ENCODE measurements at regions not wholly inside any gene's neighbourhood (a gene's known extent, or its start where the extent isn't known, plus 50 kb on each side); places are given as distances from the start of the nearest gene placed in this dataset.

DNA sequence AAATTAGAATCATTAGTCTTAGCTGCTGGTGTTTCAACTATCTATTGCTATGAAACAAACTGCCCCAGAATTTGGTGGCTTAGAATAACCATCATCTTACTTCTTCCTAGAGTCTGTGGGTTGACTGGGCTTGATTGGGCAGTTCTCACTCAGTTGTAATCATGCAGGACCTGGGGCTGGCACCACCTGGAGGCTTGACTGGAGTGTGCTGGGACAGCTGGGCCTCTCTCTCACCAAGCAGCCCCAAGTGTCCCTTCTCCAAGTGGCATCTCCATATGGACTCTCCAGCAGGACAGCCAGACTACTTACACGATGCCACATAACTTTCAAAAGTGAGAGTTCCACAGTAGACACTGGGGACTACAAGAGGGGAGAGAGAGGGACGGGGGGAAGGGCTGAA lies 140.3 kb upstream of the ATP1B1 start:
- intact Hi-C loops (cut with micrococcal nuclease), result no loop called here
- H3K9me3 Mint-ChIP-seq (ENCODE audit: unreplicated experiment), result no peaks in the 10 kb centered on the region
- ChIA-PET CTCF (interaction anchor here (0.6 to 0.7 kb wide), 2 partner anchors 11 to 262 kb away, joined by 3 read pairs; no protein-coding TSS in a partner anchor), POLR2A (no interaction called here)
- no peak for TF ChIP-seq CTCF (IDR thresholded peaks at IDR 0.05; ENCODE audit: unreplicated experiment)
- no peaks in the 10 kb centered on the region for H3K36me3 Mint-ChIP-seq (ENCODE audit: insufficient read depth, unreplicated experiment)
- BruUV-seq (replicated peaks), result no TSS peak
- no peak for DNase-seq (ENCODE audit: unreplicated experiment)
- H3K27ac Mint-ChIP-seq (ENCODE audit: low read depth, unreplicated experiment), result no peak overlapping the region
- H3K4me1 Mint-ChIP-seq (ENCODE audit: insufficient read depth, unreplicated experiment), result no peaks in the 10 kb centered on the region
- H3K27me3 Mint-ChIP-seq (ENCODE audit: insufficient read depth, unreplicated experiment), result no peaks in the 10 kb centered on the region
- no peak overlapping the region for H3K4me3 Mint-ChIP-seq (ENCODE audit: unreplicated experiment)

DNA sequence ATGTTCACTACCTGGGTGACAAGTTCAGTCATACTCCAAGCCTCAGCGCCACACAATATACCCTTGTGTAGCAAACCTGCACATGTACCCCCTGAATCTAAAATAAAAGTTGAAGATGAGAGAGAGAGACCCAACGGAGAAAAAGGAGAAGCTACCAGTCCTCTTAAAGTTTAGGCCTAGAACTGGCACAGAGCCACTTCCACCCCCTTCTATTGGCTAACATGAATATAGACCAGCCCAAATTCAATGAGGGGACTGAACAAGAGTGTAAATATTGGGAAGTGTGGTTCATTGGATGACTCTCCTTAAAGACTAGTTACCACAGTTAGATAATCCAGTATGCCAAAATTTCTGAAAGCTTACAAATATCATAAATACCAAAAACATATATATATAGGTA lies 139.9 kb upstream of the ATP1B1 start:
- H3K4me1 Mint-ChIP-seq (ENCODE audit: insufficient read depth, unreplicated experiment), result no peaks in the 10 kb centered on the region
- POLR2A ChIA-PET, result no interaction called here
- no TSS peak for BruUV-seq (replicated peaks)
- DNase-seq (ENCODE audit: unreplicated experiment), result no peak
- H3K4me3 Mint-ChIP-seq (ENCODE audit: unreplicated experiment), result no peak overlapping the region
- intact Hi-C loops (cut with micrococcal nuclease), result no loop called here
- no peak overlapping the region for H3K27ac Mint-ChIP-seq (ENCODE audit: low read depth, unreplicated experiment)
- H3K27me3 Mint-ChIP-seq (ENCODE audit: insufficient read depth, unreplicated experiment), result no peaks in the 10 kb centered on the region
- H3K36me3 Mint-ChIP-seq (ENCODE audit: insufficient read depth, unreplicated experiment), result no peaks in the 10 kb centered on the region
- H3K9me3 Mint-ChIP-seq (ENCODE audit: unreplicated experiment), result no peaks in the 10 kb centered on the region
- TF ChIP-seq CTCF (IDR thresholded peaks at IDR 0.05; ENCODE audit: unreplicated experiment), result no peak
- CTCF ChIA-PET, result interaction anchor here (0.6 to 1.1 kb wide), 2 partner anchors 11 to 143 kb away, joined by 3 read pairs; no protein-coding TSS in a partner anchor

- H3K4me1 Mint-ChIP-seq (ENCODE audit: insufficient read depth, unreplicated experiment), result no peaks in the 10 kb centered on the region
- H3K36me3 Mint-ChIP-seq (ENCODE audit: insufficient read depth, unreplicated experiment), result no peaks in the 10 kb centered on the region
- no peaks in the 10 kb centered on the region for H3K9me3 Mint-ChIP-seq (ENCODE audit: unreplicated experiment)
- no peaks in the 10 kb centered on the region for H3K27me3 Mint-ChIP-seq (ENCODE audit: insufficient read depth, unreplicated experiment)
- CTCF ChIA-PET, result interaction anchor here (0.6 to 1.1 kb wide), 7 partner anchors 10 to 659 kb away, joined by 3 read pairs; no protein-coding TSS in a partner anchor
- BruUV-seq (replicated peaks), result no TSS peak
- no peak overlapping the region for H3K4me3 Mint-ChIP-seq (ENCODE audit: unreplicated experiment)
- POLR2A ChIA-PET, result interaction anchor here (0.6 kb wide), 1 partner anchor 128 kb away, joined by 3 read pairs; no protein-coding TSS in a partner anchor
- intact Hi-C loops (cut with micrococcal nuclease), result no loop called here
- H3K27ac Mint-ChIP-seq (ENCODE audit: low read depth, unreplicated experiment), result no peak overlapping the region
- no peak for TF ChIP-seq CTCF (IDR thresholded peaks at IDR 0.05; ENCODE audit: unreplicated experiment)
- DNase-seq (ENCODE audit: unreplicated experiment), result no peak
These were observed 135.4 kb upstream of the ATP1B1 start for GRCh38 chr1:168970926-168971659.

- no peaks in the 10 kb centered on the region for H3K4me1 Mint-ChIP-seq (ENCODE audit: insufficient read depth, unreplicated experiment)
- intact Hi-C loops (cut with micrococcal nuclease), result no loop called here
- no peaks in the 10 kb centered on the region for H3K9me3 Mint-ChIP-seq (ENCODE audit: unreplicated experiment)
- CTCF ChIA-PET, result interaction anchor here (0.7 kb wide), 1 partner anchor 10 kb away, joined by 3 read pairs; no protein-coding TSS in a partner anchor
- TF ChIP-seq CTCF (IDR thresholded peaks at IDR 0.05; ENCODE audit: unreplicated experiment), result no peak
- POLR2A ChIA-PET, result no interaction called here
- no peak overlapping the region for H3K27ac Mint-ChIP-seq (ENCODE audit: low read depth, unreplicated experiment)
- H3K27me3 Mint-ChIP-seq (ENCODE audit: insufficient read depth, unreplicated experiment), result no peaks in the 10 kb centered on the region
- no peak for DNase-seq (ENCODE audit: unreplicated experiment)
- no TSS peak for BruUV-seq (replicated peaks)
- H3K4me3 Mint-ChIP-seq (ENCODE audit: unreplicated experiment), result no peak overlapping the region
- no peaks in the 10 kb centered on the region for H3K36me3 Mint-ChIP-seq (ENCODE audit: insufficient read depth, unreplicated experiment)
These were observed 134.3 kb upstream of the ATP1B1 start for GRCh38 chr1:168972225-168972624.
